K562 (cell line): ENCODE measurements at regions not wholly inside any gene's neighbourhood (a gene's known extent, or its start where the extent isn't known, plus 50 kb on each side); places are given as distances from the start of the nearest gene placed in this dataset.

Experiments
- ARNT ChIP-seq, 2 experiments: fragments of 450-650 bp; IDR thresholded peaks; 2 replicates each; pipeline ENCODE4 v1.6.1; 2016; ENCODE audit warnings: mild to moderate bottlenecking in 1 of 2
- CTCF ChIP-seq, 3 experiments: IDR thresholded peaks in 2 of 3; conservative IDR thresholded peaks in 1 of 3; 2 replicates each; pipeline ENCODE4 v1.5.1; 2011 to 2012; ENCODE audit warnings: low read length in 3 of 3, mild to moderate bottlenecking in 3 of 3, control low read depth in 2 of 3, improper control_type of control experiment in 1 of 3, inconsistent platforms in 1 of 3, low read depth in 1 of 3, mixed read lengths in 1 of 3, moderate library complexity in 1 of 3; ENCODE audit not compliant: insufficient read depth in 2 of 3
- HINFP ChIP-seq: fragments of 450-650 bp; conservative IDR thresholded peaks from 2 replicates; pipeline ENCODE4 v1.6.1; 2016; ENCODE audit warnings: missing genetic modification characterization, low read depth, mild to moderate bottlenecking, control low read depth, missing compliant biosample characterization
- NR2C1 ChIP-seq, 2 experiments: fragments of 450-650 bp; IDR thresholded peaks; 2 replicates each; pipeline ENCODE4 v1.6.1; 2017; ENCODE audit warnings: mild to moderate bottlenecking in 2 of 2, antibody characterized with exemption in 1 of 2, inconsistent platforms in 1 of 2, missing compliant biosample characterization in 1 of 2, missing genetic modification characterization in 1 of 2
- PKNOX1 ChIP-seq: fragments of 450-650 bp; IDR thresholded peaks from 2 replicates; pipeline ENCODE4 v1.6.1; 2016
- PTTG1 ChIP-seq: fragments of 450-650 bp; IDR thresholded peaks from 2 replicates; pipeline ENCODE4 v1.6.1; 2016; ENCODE audit warnings: low read depth, mild to moderate bottlenecking, missing genetic modification characterization, missing compliant biosample characterization
- TEAD4 ChIP-seq, 2 experiments: sonication (generic) in 1 of 2; formaldehyde crosslinking in 1 of 2; IDR thresholded peaks; 2 replicates each; pipeline versions ENCODE4 v1.6.1 to v1.8.0; 2012 to 2022; ENCODE audit warnings: borderline replicate concordance in 1 of 2, inconsistent platforms in 1 of 2, low read length in 1 of 2, mild to moderate bottlenecking in 1 of 2, missing genetic modification reagents in 1 of 2
- ZBED1 ChIP-seq: IDR thresholded peaks from 2 replicates; pipeline ENCODE4 v1.6.1; 2014
- ZNF174 ChIP-seq: fragments of 250-450 bp; sonication (Bioruptor Pico); IDR thresholded peaks from 2 replicates; pipeline ENCODE4 v1.4.0; 2020; ENCODE audit warnings: mild to moderate bottlenecking
- ZNF217 ChIP-seq: sonication (generic); formaldehyde crosslinking; IDR thresholded peaks from 2 replicates; pipeline ENCODE4 v1.8.0; 2022; ENCODE audit warnings: mild to moderate bottlenecking, missing genetic modification reagents

GRCh38 chr11:109911488-109911887 is 181.7 kb upstream of the ZC3H12C start:
- no peak for TF ChIP-seq PTTG1 (tag)
- TF ChIP-seq HINFP = no peak
- TF ChIP-seq ZNF217 (CRISPR knock-in tag) = no peak
- no peak for TF ChIP-seq NR2C1 (IDR thresholded peaks at IDR 0.05)
- no peak for TF ChIP-seq NR2C1 (tag; IDR thresholded peaks at IDR 0.05)
- TF ChIP-seq ZBED1 = no peak
- TF ChIP-seq PKNOX1 = no peak
- no peak for TF ChIP-seq ARNT (IDR thresholded peaks at IDR 0.05)
- TF ChIP-seq CTCF (IDR thresholded peaks at IDR 0.05 in 2 of 3, conservative IDR thresholded peaks at IDR 0.05 in 1 of 3; ENCODE audit: insufficient read depth in 2 of 3, low read depth in 1 of 3, low read length in 3 of 3) = no peak
- no peak for TF ChIP-seq TEAD4 (IDR thresholded peaks at IDR 0.05; ENCODE audit: low read length)
- no peak for TF ChIP-seq TEAD4 (CRISPR knock-in tag; IDR thresholded peaks at IDR 0.05; ENCODE audit: borderline replicate concordance)
- no peak for TF ChIP-seq ZNF174 (CRISPR knock-in tag)
